ENCODE measurements at regions not wholly inside any gene's neighbourhood (a gene's known extent, or its start where the extent isn't known, plus 50 kb on each side); places are given as distances from the start of the nearest gene placed in this dataset.

DNA sequence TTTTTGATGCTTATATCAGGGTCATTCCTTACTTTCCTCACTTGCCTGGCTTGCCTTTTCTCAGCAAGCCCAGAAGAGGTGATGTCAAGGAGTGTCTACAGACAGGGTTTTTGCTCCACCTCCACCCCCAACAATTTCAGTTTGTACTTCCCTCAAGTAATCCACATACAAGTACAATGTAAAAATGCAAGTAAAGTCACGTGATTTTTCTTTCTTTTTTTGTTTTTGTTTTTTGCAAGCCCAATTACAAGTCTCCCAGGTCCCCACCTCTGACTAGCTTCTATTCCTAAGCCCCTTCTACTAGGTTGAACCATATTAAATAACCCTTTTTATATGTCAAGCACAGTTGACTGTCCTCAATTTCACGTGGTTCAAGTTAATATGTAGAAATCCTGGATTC lies 579.6 kb downstream of the DIAPH3 start:
- no peak for ATAC-seq
- WGBS (ENCODE audit: insufficient coverage), result 89% methylated on average over 2 of the region's 2 CpGs
- no peaks in the 10 kb centered on the region for H3K27me3 ChIP-seq (ENCODE audit: control insufficient read depth, insufficient read depth, low read length)

DNA sequence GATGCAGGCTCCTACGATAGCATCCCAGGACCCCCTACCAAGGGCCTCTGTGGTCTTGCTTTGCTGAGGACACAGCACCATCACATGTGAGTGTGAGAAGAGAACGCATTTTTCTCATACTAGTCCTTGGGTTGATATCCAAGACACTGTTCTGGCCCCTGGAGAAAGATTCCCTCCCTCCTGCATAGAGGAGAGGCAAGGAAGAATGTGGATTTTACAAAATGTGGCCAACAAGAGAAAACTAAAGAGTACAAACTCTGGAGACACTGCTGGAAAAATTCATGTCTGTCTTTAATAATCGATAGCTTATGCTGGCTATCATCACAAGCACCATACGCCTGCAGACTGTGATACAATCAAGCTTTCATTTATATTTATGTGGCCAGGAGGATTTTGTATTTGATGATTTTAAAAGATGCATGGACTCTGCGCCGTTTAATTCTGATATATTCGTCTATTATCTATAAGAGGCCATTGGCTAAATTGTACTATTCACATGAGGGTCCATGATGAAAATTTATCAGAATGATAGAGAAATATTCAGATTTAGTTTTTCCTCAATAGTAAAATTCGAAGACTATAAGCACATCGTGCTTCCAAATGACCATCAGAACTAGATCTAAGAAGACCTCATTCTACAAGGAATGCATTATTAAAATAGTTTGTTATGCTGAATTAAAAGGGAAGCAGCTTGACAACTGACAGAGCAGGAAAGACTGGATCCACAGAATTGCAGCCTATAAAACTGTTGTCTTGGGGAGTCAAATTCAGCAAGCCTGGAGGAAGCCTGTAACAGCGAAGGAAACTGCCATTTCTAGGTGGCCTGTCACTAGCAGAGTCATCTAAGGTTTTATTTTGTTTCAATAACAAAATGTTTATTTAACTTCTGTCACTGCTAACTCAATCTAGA lies 578.7 kb downstream of the DIAPH3 start:
- no peaks in the 10 kb centered on the region for H3K9me3 ChIP-seq (ENCODE audit: control insufficient read depth, insufficient read depth, low read length)
- no peaks in the 10 kb centered on the region for H3K27me3 Mint-ChIP-seq (ENCODE audit: low read depth in 2 of 2)
- no peaks in the 10 kb centered on the region for H3K36me3 ChIP-seq (ENCODE audit: control insufficient read depth, insufficient read depth, low read length)
- H3K27me3 ChIP-seq (ENCODE audit: control insufficient read depth, insufficient read depth, low read length), result no peaks in the 10 kb centered on the region
- peaks cover 5% of the 10 kb centered on the region in 2 donors for H3K9me3 Mint-ChIP-seq
- WGBS (ENCODE audit: insufficient coverage), result 95% methylated on average over 6 of the region's 10 CpGs
- no peaks in the 10 kb centered on the region for H3K4me1 Mint-ChIP-seq
- ATAC-seq, result no peak
- no peak overlapping the region for H3K4me3 ChIP-seq (ENCODE audit: low read length)
- no peak for DNase-seq
- TF ChIP-seq, protein P1, sequence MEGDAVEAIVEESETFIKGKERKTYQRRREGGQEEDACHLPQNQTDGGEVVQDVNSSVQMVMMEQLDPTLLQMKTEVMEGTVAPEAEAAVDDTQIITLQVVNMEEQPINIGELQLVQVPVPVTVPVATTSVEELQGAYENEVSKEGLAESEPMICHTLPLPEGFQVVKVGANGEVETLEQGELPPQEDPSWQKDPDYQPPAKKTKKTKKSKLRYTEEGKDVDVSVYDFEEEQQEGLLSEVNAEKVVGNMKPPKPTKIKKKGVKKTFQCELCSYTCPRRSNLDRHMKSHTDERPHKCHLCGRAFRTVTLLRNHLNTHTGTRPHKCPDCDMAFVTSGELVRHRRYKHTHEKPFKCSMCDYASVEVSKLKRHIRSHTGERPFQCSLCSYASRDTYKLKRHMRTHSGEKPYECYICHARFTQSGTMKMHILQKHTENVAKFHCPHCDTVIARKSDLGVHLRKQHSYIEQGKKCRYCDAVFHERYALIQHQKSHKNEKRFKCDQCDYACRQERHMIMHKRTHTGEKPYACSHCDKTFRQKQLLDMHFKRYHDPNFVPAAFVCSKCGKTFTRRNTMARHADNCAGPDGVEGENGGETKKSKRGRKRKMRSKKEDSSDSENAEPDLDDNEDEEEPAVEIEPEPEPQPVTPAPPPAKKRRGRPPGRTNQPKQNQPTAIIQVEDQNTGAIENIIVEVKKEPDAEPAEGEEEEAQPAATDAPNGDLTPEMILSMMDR (IDR thresholded peaks at IDR 0.05), result no peak
- H3K4me1 ChIP-seq (ENCODE audit: control insufficient read depth, insufficient read depth, low read length), result no peaks in the 10 kb centered on the region
- H3K36me3 Mint-ChIP-seq, result no peaks in the 10 kb centered on the region
- intact Hi-C loops (cut with micrococcal nuclease), result no loop called here
- no peak overlapping the region for H3K4me3 Mint-ChIP-seq
- no peak overlapping the region for H3K27ac Mint-ChIP-seq
- H3K27ac ChIP-seq (ENCODE audit: low read length), result no peak overlapping the region

More for the DNA sequence above, 579.6 kb downstream of the DIAPH3 start:
- H3K27ac ChIP-seq (ENCODE audit: low read length), result no peak overlapping the region
- Mint-ChIP-seq H3K27me3 (ENCODE audit: low read depth in 2 of 2) (no peaks in the 10 kb centered on the region), H3K27ac (no peak overlapping the region), H3K4me1 (no peaks in the 10 kb centered on the region), H3K36me3 (no peaks in the 10 kb centered on the region), H3K4me3 (no peak overlapping the region), H3K9me3 (peaks cover 5% of the 10 kb centered on the region in 2 donors)
- no peak overlapping the region for H3K4me3 ChIP-seq (ENCODE audit: low read length)
- H3K36me3 ChIP-seq (ENCODE audit: control insufficient read depth, insufficient read depth, low read length), result no peaks in the 10 kb centered on the region
- intact Hi-C loops (cut with micrococcal nuclease), result no loop called here
- H3K9me3 ChIP-seq (ENCODE audit: control insufficient read depth, insufficient read depth, low read length), result no peaks in the 10 kb centered on the region
- TF ChIP-seq, protein P1 (IDR thresholded peaks at IDR 0.05), result no peak
- DNase-seq, result no peak
- H3K4me1 ChIP-seq (ENCODE audit: control insufficient read depth, insufficient read depth, low read length), result no peaks in the 10 kb centered on the region

DNA sequence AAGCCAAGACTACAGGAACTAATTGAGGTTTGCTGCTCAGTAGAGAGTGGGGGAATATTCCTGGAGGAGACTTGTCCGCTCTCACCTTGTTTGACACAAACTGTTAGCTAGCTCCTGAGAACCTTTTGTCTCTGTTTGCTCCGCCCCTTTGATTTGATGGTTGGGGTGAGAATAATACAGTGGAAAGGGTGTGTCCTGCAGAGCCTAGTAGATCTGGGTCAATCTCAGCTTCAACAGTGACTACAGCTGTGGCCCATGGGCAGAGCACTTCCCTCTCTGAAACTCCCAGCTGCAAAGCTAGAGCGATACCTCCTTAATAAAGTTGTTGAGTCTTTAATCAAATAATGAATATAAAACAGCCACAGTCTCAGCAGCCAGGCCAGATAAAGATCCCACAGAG lies 576.7 kb downstream of the DIAPH3 start:
- H3K36me3 ChIP-seq (ENCODE audit: control insufficient read depth, insufficient read depth, low read length), result no peaks in the 10 kb centered on the region
- Mint-ChIP-seq H3K4me3 (no peak overlapping the region), H3K9me3 (peaks cover 6 to 7% of the 10 kb centered on the region in 2 donors), H3K4me1 (no peaks in the 10 kb centered on the region), H3K36me3 (no peaks in the 10 kb centered on the region), H3K27me3 (ENCODE audit: low read depth in 2 of 2) (no peaks in the 10 kb centered on the region), H3K27ac (no peak overlapping the region)
- H3K27me3 ChIP-seq (ENCODE audit: control insufficient read depth, insufficient read depth, low read length), result no peaks in the 10 kb centered on the region
- H3K9me3 ChIP-seq (ENCODE audit: control insufficient read depth, insufficient read depth, low read length), result no peaks in the 10 kb centered on the region
- no peak overlapping the region for H3K27ac ChIP-seq (ENCODE audit: low read length)
- no peaks in the 10 kb centered on the region for H3K4me1 ChIP-seq (ENCODE audit: control insufficient read depth, insufficient read depth, low read length)
- H3K4me3 ChIP-seq (ENCODE audit: low read length), result no peak overlapping the region
- ATAC-seq, result no peak
- WGBS (ENCODE audit: insufficient coverage), result 62% methylated on average over 2 of the region's 3 CpGs
- TF ChIP-seq, protein P1 (IDR thresholded peaks at IDR 0.05), result no peak
- intact Hi-C loops (cut with micrococcal nuclease), result no loop called here
- no peak for DNase-seq
